WTC11 (cell line): ENCODE measurements at regions not wholly inside any gene's neighbourhood (a gene's known extent, or its start where the extent isn't known, plus 50 kb on each side); places are given as distances from the start of the nearest gene placed in this dataset.

Source experiments
- ATF6 ChIP-seq: sonication (generic); formaldehyde crosslinking; IDR thresholded peaks from 2 replicates; pipeline ENCODE4 v1.8.1; 2023; ENCODE audit warnings: mild to moderate bottlenecking, missing genetic modification reagents
- CTCF ChIP-seq: fragments of 200-600 bp; IDR thresholded peaks from 2 replicates; pipeline ENCODE4 v1.8.0; 2022; ENCODE audit warnings: antibody characterized with exemption
- HMGXB4 ChIP-seq: sonication (generic); formaldehyde crosslinking; IDR thresholded peaks from 2 replicates; pipeline ENCODE4 v1.8.1; 2023; ENCODE audit warnings: mild to moderate bottlenecking, moderate library complexity, missing genetic modification reagents
- NFE2L1 ChIP-seq: sonication (generic); formaldehyde crosslinking; IDR thresholded peaks from 2 replicates; pipeline ENCODE4 v1.8.1; 2023; ENCODE audit warnings: missing genetic modification reagents
- NR2C2 ChIP-seq: sonication (generic); formaldehyde crosslinking; IDR thresholded peaks from 2 replicates; pipeline ENCODE4 v1.8.0; 2022; ENCODE audit warnings: mild to moderate bottlenecking, missing genetic modification reagents
- RORB ChIP-seq: fragments of 250-450 bp; sonication (Bioruptor Pico); IDR thresholded peaks from 2 replicates; pipeline ENCODE4 v1.9.0; 2021; ENCODE audit warnings: mild to moderate bottlenecking
- SMAD4 ChIP-seq: sonication (generic); formaldehyde crosslinking; IDR thresholded peaks from 2 replicates; pipeline ENCODE4 v1.8.0; 2022; ENCODE audit warnings: mild to moderate bottlenecking, missing genetic modification reagents
- TCF7 ChIP-seq: sonication (generic); formaldehyde crosslinking; IDR thresholded peaks from 2 replicates; pipeline ENCODE4 v1.8.0; 2022; ENCODE audit warnings: mild to moderate bottlenecking, low read depth, missing genetic modification reagents, moderate library complexity

- no peak for TF ChIP-seq CTCF
- no peak for TF ChIP-seq HMGXB4 (CRISPR knock-in tag)
- no peak for TF ChIP-seq TCF7
- TF ChIP-seq NR2C2 (CRISPR knock-in tag): no peak
- no peak for TF ChIP-seq RORB (CRISPR knock-in tag)
- no peak for TF ChIP-seq SMAD4
- no peak for TF ChIP-seq NFE2L1 (CRISPR knock-in tag)
- TF ChIP-seq ATF6: no peak
Observed at GRCh38 chr18:75546964-75547363, 119.5 kb upstream of the SMIM21 start.
